ENCODE measurements at regions not wholly inside any gene's neighbourhood (a gene's known extent, or its start where the extent isn't known, plus 50 kb on each side); places are given as distances from the start of the nearest gene placed in this dataset.
A peak's percentile ranks its signal among the peaks of the same experiment; 100 is the strongest.

DNA sequence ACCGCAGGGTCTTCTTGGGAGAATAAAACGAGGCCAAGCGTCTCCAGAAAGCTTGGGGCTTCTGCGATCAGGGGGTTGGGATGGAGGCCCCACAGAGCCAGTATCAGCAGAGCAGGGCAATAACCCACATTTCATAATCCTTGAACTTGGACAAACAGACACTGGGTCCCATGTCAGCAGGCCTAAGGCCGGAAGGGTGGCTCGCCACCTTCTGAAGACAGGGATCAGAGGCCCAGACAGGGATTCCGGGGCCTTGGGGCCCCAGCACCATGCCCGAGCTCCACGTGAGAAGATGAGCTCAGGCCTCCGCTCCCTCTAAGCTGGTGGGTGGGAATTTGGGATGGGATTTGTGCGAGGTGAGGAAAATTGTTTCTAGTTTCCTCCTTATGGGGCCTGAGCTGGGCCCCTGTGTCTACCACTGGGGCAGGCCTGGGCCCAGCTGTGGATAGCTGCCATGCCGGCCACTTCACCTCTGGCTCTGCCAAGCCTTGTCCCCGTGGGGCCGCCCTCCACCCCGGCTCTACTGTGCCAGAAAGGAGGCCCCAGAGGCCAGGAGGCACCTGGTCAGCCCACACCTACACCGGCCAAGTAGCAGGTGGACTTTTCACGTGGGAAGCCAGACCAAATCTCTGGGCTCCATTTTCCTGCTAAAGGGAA lies 67.2 kb upstream of the DLK1 start:
- DNase-seq = no peak

DNA sequence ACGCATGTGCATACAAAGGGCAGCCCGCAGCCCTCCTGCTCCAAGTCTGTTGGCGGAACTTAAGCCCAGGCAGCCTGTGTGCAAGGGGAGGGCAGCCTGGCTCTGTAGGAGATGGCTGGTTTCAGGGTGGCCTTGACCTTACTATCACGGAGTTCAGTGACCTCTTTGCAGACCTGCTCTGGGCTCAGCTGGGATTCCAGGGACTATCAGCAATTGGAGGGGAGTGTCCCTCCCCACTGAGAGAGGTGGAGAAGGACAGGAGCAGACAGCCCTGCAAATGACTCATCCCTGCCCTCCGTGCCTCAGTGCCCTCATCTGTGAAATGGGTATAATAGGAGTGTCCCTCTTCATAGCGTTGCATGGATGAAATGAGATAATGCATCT lies 66.2 kb upstream of the DLK1 start:
- DNase-seq = no peak

DNA sequence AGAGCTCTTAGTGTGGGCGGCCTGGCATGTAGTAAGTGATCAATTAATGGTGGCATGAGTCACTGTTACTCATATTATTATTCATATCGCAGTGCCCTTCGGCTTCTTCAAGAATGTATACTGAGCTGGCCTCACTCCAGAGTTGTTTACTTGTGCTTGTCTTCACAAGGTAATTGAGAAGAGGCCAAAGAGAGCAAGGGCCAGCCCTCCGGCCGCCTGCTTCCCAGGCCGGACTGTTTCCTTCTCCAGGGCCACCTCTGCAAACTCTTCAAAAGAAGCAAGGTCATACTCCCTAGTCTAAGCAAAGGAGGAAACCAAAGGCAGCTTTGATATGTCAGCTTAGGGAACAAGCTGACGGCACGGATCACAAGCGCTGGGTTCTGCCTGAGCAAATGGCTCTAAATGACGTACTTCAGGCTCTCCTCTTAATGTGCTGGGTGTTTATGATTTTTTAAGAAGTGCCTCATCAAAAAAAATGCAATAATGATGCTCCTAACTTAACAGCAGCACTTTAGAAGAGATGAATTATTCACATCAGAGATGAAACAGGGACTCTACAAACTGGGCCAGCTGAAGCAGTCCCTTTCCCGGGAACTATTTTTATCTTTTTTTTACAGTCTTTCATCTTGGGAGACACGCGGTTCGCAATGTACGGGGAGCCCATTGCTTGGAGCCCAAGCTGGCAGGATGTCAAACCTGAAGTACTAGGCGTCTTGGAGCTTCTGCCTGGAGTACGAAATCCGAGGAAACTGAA lies 65.6 kb upstream of the DLK1 start:
- peak; percentile 2 for DNase-seq

DNA sequence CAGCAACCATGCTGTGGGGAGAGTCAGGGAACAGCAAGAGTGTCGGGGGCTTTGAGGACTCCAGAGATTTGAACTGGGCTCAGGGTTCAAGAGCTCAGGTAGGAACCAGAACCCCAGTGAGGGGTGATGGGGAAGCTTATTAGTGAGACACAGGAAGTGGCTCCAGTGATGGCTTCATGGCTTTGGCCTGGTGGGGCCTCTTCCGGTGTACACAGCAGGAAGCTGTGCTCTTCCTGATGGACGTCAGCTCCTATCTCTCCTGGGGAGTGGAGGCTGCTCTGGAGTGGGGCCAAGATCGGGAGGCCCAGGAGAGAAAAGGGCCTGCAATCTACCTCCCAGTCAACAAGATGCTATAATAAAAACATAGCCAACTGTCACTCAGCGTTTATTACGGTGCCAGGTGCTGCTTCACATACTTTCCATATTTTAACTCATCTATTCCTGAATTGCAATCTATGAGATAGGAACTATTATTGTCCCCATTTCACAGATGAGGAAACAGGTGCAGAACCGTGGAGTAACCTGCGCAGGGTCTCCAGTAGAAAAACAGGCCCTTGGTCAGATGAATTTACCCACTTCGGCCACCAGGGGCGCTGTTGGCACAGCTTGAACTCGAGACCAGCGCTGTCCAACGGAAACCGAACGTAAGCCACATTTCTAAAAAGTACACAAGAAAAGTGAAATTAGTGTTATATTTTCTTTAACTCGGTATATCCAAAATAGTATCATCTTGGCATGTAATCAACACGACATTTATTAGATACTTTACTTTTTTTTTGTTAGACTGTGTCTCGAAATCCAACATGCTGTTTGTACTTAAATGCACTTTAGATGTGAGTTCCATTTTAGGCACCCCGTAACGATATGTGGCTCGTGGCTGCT lies 63.6 kb upstream of the DLK1 start:
- peak; percentile 64 for DNase-seq

DNA sequence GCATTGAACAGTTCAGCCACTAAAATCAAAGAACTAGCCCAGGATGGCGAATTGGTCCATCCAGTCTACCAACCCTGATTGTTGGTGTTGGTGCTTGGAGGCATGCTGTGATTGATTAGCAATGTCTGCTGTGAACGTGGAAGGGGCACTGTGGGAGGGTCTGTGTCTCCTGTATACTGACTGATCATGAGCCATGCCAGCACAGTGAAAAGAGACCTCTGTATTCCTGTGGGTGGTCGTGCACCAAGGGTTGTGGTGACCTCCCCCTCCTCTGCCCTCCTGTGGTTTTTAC lies 63.0 kb upstream of the DLK1 start:
- no peak for DNase-seq

DNA sequence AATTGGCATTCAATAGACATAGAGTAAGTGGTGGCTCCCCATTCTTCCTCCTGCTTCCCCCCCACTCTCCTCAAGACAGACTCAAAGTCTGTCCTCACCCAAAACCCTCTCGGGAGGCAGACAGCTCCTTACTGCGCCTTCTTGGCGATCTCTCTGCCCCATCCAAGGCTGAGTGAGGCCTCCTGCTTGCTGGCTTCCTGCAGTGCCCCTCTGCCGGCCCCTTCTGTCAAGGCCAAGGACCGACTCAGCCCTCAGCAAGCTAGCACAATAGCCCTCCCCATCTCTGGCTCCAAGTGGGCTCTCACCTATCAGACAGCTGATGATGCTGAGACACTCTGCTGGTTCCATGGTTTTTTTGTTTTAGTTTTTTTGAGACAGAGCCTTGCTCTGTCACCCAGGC lies 62.5 kb upstream of the DLK1 start:
- no peak for DNase-seq

DNA sequence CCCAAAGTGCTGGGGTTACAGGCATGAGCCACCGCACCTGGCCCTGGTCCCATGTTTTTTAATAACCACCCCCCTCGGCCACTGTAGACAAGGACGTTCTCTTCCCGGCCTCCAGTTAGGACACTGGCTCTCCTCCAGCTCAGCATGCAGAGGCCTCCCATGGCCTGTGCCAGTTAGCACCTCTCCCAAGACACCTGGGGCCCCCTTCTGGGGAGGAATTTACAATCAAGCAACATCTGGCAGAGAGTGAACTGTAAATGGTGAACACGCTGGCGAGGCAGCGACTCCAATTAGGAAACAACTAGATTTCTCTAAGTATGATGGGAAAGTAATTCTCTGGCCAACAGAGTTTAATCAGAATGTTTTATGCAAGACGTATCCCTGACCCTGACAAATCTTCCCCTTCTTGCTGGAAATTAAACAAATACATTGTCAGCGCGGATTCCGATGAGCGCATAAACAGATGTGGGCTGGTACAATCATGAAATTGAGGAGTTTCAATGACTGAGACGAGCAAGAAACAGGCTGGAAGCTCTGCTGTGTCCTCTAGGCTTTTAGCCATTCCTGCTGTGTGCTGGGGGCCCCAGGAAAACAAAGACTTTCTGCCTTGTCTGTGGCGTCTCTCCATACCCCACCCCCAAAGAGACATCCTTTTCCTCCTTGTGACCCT lies 61.7 kb upstream of the DLK1 start:
- no peak for DNase-seq

DNA sequence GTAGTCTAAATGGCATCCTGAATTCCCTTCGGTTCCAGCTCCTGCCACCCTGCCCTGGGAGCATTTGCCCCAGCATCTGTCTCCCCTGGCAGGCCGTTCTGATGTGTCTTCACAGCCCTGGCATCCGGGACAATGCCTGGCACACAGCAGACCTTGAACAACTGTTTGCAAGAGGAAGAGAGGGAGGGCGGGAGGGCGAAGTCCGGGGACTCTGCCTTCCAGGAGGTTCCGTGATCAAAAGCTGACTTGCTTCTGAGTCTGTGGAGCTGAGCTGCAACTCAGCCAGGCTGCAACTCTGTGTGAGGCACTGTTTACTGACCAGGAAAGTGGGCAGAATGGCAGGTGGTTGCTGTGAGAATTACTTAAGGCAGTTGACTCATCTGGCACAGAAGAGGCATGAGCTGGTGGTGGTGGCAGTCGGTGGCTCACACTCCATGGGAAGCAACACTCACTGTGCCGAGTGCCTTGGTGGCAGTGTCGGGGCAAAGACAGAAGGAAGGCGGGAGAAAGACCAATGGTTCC lies 61.1 kb upstream of the DLK1 start:
- no peak for DNase-seq

DNA sequence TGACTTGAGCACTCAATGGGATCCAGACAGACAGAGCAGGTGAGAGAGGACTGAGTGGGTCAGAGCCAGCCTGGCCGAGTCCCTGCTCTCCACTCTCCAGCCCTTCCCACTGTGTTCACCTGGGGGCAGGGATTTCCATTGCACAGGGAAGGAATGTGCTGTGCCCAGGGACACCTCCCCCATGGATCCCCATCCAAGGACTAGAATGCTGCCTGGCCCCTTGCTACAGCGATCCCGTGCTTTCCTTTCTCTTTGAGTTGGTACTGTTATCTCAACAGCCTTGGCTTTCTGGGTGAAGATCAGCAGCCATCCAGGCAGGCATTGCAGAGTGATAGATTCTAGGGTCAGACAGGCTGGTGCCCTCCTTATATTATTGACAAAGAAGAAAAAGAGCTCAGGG lies 60.3 kb upstream of the DLK1 start:
- no peak for DNase-seq

DNA sequence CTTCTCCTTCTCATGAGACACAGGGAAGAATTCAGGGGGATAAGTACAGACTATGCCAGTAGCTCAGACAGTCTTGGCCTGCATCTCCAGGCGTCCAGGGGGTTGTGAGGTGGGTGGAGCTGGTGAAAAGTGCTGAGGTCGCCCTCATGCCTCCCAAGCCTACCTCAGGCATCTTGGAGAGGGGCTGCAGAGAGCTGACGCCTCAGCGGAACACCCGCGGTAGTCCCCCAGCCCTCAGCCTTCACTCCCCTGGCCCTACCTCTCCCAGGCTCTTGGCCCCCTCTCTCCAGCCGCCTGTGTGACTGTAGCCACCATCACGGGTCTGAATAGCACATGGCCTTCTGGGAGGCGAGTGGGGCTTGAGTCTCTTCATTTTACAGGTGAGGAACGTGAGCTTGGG lies 59.8 kb upstream of the DLK1 start:
- no peak for DNase-seq

DNA sequence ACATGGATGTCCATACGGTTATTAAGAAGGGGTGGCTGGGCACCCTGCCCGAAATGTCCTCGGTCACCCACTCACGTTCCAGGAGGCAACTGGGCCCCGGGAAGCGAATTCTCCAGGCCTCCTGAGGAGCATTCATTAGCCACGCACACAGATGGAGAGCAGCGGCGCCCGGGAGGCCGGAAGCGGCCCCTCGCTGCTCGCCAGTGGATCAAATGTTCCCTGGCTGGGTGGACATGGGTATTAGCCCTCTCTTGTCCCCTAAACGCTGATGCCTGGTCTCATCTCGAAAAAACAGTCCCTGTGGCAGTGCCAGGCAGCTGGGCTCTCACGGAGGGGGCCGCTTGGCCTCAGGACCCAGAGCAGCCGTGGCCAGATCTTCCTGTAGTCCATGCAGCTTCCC lies 59.0 kb upstream of the DLK1 start:
- no peak for DNase-seq

DNA sequence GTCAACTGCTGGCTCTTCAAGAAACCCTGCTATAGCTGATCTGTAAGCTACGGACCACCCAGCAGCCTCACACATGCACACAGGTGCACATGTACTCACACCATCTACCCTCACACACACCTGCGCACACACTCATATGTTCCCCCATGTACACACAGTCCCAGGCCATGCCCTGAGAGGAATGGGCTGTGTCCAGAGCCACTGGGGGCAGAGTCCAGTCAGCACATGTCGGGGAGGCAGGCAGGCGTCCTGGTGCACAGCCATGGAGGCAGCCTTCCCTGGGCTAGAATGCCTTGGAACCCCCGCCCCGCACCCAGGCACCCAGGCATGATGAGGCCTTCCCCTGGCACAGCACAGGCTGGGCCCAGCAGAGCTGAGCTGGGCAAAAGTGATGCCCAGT lies 58.3 kb upstream of the DLK1 start:
- no peak for DNase-seq

DNA sequence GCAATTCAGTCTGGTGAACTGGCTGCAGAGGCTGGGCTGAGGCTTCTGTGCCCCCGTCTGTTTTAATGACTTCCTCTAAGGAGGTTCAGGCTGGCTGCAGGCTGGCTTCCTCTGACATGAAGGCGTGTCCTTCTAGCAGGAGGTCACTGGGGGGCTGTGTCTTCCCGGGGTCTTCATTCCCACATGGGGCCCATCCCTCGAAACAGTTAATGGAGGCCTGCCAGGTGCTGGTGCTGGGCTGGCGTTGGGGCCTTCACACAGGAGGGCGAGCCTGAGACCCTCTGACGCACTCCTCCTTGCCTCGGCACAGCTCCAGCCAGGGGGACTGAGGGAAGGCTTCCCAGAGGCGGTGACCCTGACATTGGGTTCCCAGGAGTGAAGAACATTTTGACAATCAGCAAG lies 57.7 kb upstream of the DLK1 start:
- no peak for DNase-seq

DNA sequence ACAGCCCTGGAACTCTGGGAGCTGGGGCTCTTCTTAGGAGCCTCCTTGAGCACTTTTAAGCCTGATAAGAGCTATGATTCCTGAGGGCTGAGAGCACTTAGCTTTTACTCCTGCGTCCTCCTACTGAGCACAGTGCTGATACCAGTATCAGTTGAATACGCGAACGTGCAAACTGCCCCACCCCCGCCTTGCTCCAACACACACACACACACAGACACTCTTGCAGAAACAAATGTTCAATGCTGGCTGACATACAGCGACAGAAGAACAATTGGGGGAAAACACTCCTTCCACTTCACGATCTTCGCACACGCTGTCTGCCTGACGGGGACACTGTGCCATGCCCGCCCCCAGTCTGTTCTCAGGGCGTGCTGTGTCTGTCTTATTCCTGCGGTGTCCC lies 57.2 kb upstream of the DLK1 start:
- no peak for DNase-seq

DNA sequence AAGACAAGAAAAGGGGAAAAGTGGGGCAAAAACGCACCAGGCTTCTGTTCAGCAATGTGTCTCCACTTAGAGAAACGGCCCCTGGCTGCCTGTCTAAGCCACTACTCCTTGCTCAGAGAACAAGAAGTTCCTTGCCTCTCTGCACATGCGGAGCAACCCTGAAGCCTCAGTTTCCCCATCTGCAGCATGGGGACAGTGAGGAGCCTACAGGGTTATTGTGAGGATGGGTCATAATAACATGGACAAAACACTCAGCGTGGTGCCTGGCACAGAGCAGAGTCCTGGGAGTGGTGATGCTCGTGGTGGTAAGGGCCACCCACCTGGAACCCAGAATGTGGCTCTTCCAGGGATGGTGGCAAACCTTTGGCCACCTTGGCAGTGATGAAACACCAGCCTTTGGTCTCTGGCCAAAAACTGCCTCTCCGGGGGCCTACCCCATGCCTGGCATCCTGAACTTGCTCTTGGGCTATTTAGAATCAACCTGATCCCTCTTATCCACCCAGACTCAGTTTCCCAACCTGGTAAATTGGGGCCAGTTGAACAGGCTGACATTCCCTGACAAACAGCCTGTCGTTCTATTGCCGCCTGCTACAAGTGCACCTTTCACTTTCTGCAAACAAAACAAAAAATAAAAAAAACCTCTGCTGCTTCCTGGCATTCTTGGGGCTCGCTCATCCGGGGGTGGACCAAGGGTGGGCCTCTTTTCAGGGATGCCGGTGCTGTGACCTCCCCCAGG lies 56.5 kb upstream of the DLK1 start:
- DNase-seq = no peak

DNA sequence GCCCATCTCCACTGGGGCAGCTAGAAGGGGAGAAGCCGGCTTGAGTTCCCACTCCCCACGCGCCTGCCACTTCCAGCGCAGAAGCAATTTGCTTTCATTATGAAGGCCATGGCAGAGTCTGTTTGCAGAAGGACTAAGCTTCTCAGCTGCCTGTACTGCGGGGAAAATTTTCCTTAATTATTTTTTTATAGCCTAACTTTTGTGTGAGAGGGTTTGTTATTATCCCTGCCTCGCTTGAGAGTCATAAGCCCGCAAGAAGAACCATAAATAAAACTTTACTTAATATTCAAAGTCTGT lies 56.0 kb upstream of the DLK1 start:
- no peak for DNase-seq

DNA sequence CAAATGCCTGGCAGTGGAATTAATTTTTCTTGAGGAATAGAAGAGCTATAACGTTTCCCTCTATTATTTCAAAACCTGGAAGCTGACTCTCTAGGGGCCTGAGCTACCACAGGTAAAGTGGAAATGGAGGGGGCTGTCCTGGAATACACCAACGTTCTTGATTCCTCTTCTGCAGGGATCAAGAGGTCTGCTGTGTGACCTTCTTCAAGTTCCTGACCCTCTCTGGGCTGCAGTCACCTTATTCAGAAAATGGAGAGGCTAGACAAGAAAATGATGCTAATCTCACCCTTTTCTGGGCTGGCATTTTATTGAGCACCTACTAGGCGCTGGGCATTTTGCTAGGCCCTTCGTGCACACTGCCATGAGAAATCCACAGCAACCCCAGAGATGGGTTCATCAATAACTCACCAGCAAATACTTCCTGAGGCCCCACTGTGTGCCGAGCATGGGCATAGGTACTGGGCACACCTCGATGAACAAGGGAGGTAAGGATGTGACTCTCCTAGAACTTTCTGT lies 55.2 kb upstream of the DLK1 start:
- no peak for DNase-seq

DNA sequence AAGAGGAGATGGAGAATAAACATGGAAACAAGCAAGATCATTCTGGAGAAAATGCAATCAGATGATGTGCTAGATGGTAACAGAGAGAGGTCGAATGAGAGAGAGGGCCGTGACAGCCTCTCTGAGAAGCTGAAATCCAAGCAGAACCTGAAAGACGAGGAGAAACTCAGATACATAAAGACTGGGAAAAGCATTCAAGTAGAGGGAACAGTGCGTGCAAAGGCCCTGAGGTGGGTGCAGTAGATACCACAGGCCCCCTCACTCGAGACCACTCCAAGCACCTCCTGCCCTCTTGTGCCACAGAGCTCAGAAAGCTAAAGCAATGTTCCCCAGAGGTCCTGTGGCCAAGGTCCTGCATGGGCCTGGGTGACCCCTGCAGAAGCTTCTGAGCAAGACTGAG lies 54.8 kb upstream of the DLK1 start:
- DNase-seq = no peak

DNA sequence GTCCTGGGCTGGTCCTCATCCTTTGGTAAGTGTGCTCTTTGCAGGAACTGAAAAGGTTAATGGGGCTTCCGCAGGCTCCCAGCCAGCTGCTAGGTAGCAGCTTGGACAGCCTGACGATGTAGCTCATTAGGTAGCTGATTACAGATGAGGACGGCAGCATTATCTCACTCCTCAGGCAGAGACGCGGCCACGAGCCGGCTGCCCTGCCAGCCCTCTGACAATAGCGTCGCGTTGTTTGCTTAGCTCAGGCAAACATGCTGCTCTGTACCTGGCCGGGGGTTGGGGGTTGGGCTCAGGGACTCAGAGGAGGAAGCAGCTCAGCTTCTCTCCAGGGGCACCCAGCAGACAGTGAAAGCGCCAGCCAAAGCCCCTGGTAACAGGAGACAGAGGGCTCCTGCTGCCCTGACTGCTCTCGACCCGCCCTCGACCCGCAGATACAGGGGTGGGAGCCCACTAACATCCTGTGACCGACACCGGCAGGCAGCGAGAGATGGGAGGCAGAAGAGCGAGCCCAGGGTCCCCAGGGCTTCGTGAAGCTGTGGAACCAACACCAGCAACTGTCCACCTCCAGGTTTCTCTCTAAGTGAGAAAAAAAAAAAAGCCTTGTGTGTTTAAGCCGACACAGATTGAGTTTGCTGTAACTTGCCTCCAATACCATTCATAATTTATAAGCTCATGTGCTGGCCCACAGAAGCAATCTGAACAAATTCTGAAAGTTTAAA lies 53.4 kb upstream of the DLK1 start:
- DNase-seq = no peak

DNA sequence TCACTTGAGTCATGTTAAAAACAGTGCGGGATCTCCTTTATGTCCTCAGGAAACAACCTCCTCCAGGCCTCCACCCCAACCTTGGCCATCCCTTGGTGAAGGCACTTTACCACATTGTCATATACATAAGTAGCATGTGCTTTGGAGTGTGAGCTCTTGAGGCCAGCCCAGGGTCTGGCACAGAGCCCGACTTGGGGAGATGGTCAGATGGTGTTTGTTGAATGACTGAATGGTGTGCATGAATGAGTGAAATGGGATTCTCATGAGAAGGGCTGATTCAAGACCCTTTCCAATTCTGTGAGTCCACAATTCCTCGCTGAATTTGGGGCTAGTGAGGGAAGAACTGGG lies 52.9 kb upstream of the DLK1 start:
- DNase-seq = no peak

DNA sequence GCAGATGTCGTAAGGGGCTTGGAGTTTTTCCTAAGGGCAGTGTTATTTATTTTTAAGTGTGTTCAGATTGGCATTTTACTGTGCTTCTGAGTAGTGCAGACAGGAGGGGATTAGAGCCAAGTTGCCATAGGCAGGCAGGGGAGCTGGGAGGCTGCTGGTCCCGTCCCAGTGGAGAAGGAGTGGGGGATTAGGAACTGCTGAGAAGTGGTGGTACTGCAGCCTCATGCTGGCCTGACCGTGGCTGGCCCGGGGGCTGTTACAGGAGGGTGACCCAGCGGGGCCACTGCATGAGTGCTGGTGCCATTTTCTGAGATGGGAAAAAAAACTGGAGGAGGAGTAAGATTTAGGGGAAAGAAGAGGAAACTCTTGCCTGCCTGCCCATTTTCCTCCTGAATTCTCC lies 52.3 kb upstream of the DLK1 start:
- no peak for DNase-seq
